H9 (cell line): ENCODE measurements at regions not wholly inside any gene's neighbourhood (a gene's known extent, or its start where the extent isn't known, plus 50 kb on each side); places are given as distances from the start of the nearest gene placed in this dataset.

Experiments used
- DNase-seq: peaks from one replicate; pipeline ENCODE4 v3.0.0-alpha.2; 2017
- H2AFZ ChIP-seq: one replicate; pipeline ENCODE4 v1.6.1; 2013; ENCODE audit warnings: mild to moderate bottlenecking, low read length, control low read depth, moderate library complexity
- H2AK5ac ChIP-seq: 2 replicates; pipeline ENCODE4 v1.6.1; 2013; ENCODE audit warnings: low read length, control low read depth, mixed read lengths; ENCODE audit not compliant: insufficient read length
- H2BK120ac ChIP-seq: one replicate; pipeline ENCODE4 v1.6.1; 2013; ENCODE audit warnings: low read depth, mild to moderate bottlenecking, low read length, control low read depth, inconsistent platforms; ENCODE audit not compliant: poor library complexity, severe bottlenecking
- H2BK12ac ChIP-seq: 2 replicates; pipeline ENCODE4 v1.6.1; 2013; ENCODE audit warnings: low read length, control low read depth, mixed read lengths, low read depth; ENCODE audit not compliant: insufficient read length
- H2BK15ac ChIP-seq: 2 replicates; pipeline ENCODE4 v1.6.1; 2013; ENCODE audit warnings: low read depth, low read length, control low read depth
- H2BK20ac ChIP-seq: one replicate; pipeline ENCODE4 v1.6.1; 2013; ENCODE audit warnings: low read depth, mild to moderate bottlenecking, low read length, control low read depth, inconsistent platforms; ENCODE audit not compliant: poor library complexity, severe bottlenecking
- H2BK5ac ChIP-seq: 2 replicates; pipeline ENCODE4 v1.6.1; 2013; ENCODE audit warnings: low read length, control low read depth, mixed read lengths; ENCODE audit not compliant: insufficient read length
- H3K14ac ChIP-seq: 2 replicates; pipeline ENCODE4 v1.6.1; 2013; ENCODE audit warnings: low read length, control low read depth; ENCODE audit not compliant: insufficient read depth
- H3K18ac ChIP-seq: 2 replicates; pipeline ENCODE4 v1.6.1; 2013; ENCODE audit warnings: low read depth, mild to moderate bottlenecking, mixed read lengths, low read length, control low read depth; ENCODE audit not compliant: insufficient read length
- H3K23ac ChIP-seq: 2 replicates; pipeline ENCODE4 v1.6.1; 2013; ENCODE audit warnings: low read length, control low read depth, mixed read lengths, low read depth; ENCODE audit not compliant: insufficient read length
- H3K23me2 ChIP-seq: 2 replicates; pipeline ENCODE4 v1.6.1; 2013; ENCODE audit warnings: low read depth, mild to moderate bottlenecking, mixed read lengths, low read length, control low read depth; ENCODE audit not compliant: insufficient read length, poor library complexity, severe bottlenecking
- H3K27ac ChIP-seq: 2 replicates; pipeline ENCODE4 v1.5.1; 2013; ENCODE audit warnings: low read length, control low read depth, mixed read lengths, low read depth; ENCODE audit not compliant: insufficient read length
- H3K27me3 ChIP-seq: 2 replicates; pipeline ENCODE4 v1.6.1; 2013; ENCODE audit warnings: low read length, control low read depth, inconsistent platforms; ENCODE audit not compliant: insufficient read depth
- H3K4ac ChIP-seq: 2 replicates; pipeline ENCODE4 v1.6.1; 2013; ENCODE audit warnings: low read depth, mild to moderate bottlenecking, control low read depth, inconsistent platforms, low read length, moderate library complexity
- H3K4me1 ChIP-seq: 2 replicates; pipeline ENCODE4 v1.6.1; 2013; ENCODE audit warnings: low read length, control low read depth, inconsistent platforms; ENCODE audit not compliant: insufficient read depth
- H3K4me2 ChIP-seq: 2 replicates; pipeline ENCODE4 v1.6.1; 2013; ENCODE audit warnings: low read length, control low read depth, mixed read lengths; ENCODE audit not compliant: insufficient read length, insufficient read depth
- H3K56ac ChIP-seq: 2 replicates; pipeline ENCODE4 v1.6.1; 2013; ENCODE audit warnings: low read depth, mild to moderate bottlenecking, mixed read lengths, low read length, control low read depth; ENCODE audit not compliant: insufficient read length
- H3K79me1 ChIP-seq: 2 replicates; pipeline ENCODE4 v1.6.1; 2013; ENCODE audit warnings: low read depth, mild to moderate bottlenecking, moderate library complexity, low read length, control low read depth, inconsistent platforms; ENCODE audit not compliant: insufficient read depth, poor library complexity, severe bottlenecking
- H3K79me2 ChIP-seq: 2 replicates; pipeline ENCODE4 v1.6.1; 2013; ENCODE audit warnings: low read length, control low read depth, inconsistent platforms; ENCODE audit not compliant: insufficient read depth
- H3K9ac ChIP-seq: 2 replicates; pipeline ENCODE4 v1.6.1; 2013; ENCODE audit warnings: low read length, control low read depth, mixed read lengths; ENCODE audit not compliant: insufficient read length; ENCODE audit errors: extremely low read depth
- H3K9me3 ChIP-seq: one replicate; pipeline ENCODE4 v1.6.1; 2013; ENCODE audit warnings: low read depth, low read length, inconsistent platforms; ENCODE audit not compliant: control insufficient read depth
- H3T11ph ChIP-seq: one replicate; pipeline ENCODE4 v1.6.1; 2013; ENCODE audit warnings: mild to moderate bottlenecking, low read length, control low read depth, inconsistent platforms
- H4K20me1 ChIP-seq: one replicate; pipeline ENCODE4 v1.6.1; 2013; ENCODE audit not compliant: control insufficient read depth, insufficient read length, insufficient read depth
- H4K5ac ChIP-seq: 2 replicates; pipeline ENCODE4 v1.6.1; 2013; ENCODE audit warnings: low read depth, mild to moderate bottlenecking, mixed read lengths, low read length, control low read depth; ENCODE audit not compliant: insufficient read length
- H4K8ac ChIP-seq: replicated peaks from 2 replicates; pipeline ENCODE4 v1.6.1; 2013; ENCODE audit warnings: low read length, control low read depth, mixed read lengths, low read depth; ENCODE audit not compliant: insufficient read length
- H4K91ac ChIP-seq: 2 replicates; pipeline ENCODE4 v1.6.1; 2013; ENCODE audit warnings: low read depth, mild to moderate bottlenecking, moderate library complexity, mixed read lengths, low read length, control low read depth; ENCODE audit not compliant: insufficient read length
- H3K27ac Mint-ChIP-seq, 3 experiments: 2 replicates in 2 of 3; 3 replicates in 1 of 3; pipeline ENCODE4 v1.8.0; 2020 to 2021; ENCODE audit warnings: mixed read lengths in 3 of 3, mild to moderate bottlenecking in 1 of 3, moderate library complexity in 1 of 3
- H3K27me3 Mint-ChIP-seq: 2 replicates; pipeline ENCODE4 v1.8.0; 2021; ENCODE audit warnings: low read depth, mild to moderate bottlenecking, moderate library complexity, mixed read lengths
- H3K36me3 Mint-ChIP-seq, 3 experiments: 2 replicates in 2 of 3; 3 replicates in 1 of 3; pipeline ENCODE4 v1.8.0; 2020 to 2021; ENCODE audit warnings: low read depth in 3 of 3, mixed read lengths in 3 of 3; ENCODE audit not compliant: insufficient read depth in 1 of 3
- H3K4me1 Mint-ChIP-seq, 2 experiments: 2 replicates each; pipeline ENCODE4 v1.8.0; 2020; ENCODE audit warnings: mixed read lengths in 2 of 2
- H3K4me3 Mint-ChIP-seq, 2 experiments: 2 replicates in 1 of 2; 3 replicates in 1 of 2; pipeline ENCODE4 v1.8.0; 2020 to 2021; ENCODE audit warnings: mild to moderate bottlenecking in 2 of 2, mixed read lengths in 2 of 2, moderate library complexity in 1 of 2
- H3K9me3 Mint-ChIP-seq, 2 experiments: 2 replicates in 1 of 2; 3 replicates in 1 of 2; pipeline ENCODE4 v1.8.0; 2020; ENCODE audit warnings: mild to moderate bottlenecking in 2 of 2, mixed read lengths in 2 of 2, moderate library complexity in 1 of 2
- WGBS: extraction: QIAGEN DNeasy Blood & Tissue Kit; methylation state at CpG from one replicate; pipeline ENCODE4 v1.1.7; 2013; ENCODE audit warnings: missing lambda C conversion rate, low lambda C conversion rate, mixed read lengths; ENCODE audit not compliant: insufficient read length; ENCODE audit errors: extremely low coverage; 5-methylcytosine and 5-hydroxymethylcytosine counted together
- TF ChIP-seq, protein P1 (sequence below): fragments of 200-600 bp; sonication (generic); conservative IDR thresholded peaks from 3 replicates; pipeline ENCODE4 v1.8.0; 2021; ENCODE audit warnings: antibody characterized with exemption, mild to moderate bottlenecking

DNA sequence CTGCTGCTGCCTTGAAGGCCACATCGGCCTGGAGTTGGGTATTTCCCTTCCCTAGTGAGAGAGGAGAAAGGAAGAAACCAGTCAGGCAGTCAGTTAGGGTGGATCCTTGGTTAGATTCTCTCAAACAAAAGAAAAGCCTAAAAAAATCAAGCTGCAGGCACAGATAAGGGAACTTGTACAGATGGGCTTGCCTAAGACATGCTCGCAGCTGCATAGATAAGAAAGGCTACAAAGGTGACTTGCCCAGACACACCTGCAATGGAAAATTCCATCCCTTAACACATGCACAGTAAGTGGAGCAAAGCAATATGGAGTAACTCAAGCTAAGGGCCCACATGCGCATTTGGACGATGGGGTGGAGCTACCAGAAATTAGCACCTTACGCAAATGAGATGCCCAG is 199.7 kb upstream of the ARPP21 start:
- H3K27ac ChIP-seq, result no peak overlapping the region

More for the DNA sequence above, 199.7 kb upstream of the ARPP21 start:
- Histone ChIP-seq H3K14ac (no peak overlapping the region), H3K56ac (no peak overlapping the region), H2BK12ac (no peak overlapping the region), H4K91ac (no peak overlapping the region), H4K20me1 (no peaks in the 10 kb centered on the region), H3K23ac (no peak overlapping the region), H3K4ac (no peak overlapping the region), H2BK120ac (no peak overlapping the region), H3K79me1 (no peaks in the 10 kb centered on the region), H3K4me1 (no peaks in the 10 kb centered on the region), H3T11ph (no peak overlapping the region), H3K9ac (no peak overlapping the region), H3K9me3 (no peaks in the 10 kb centered on the region), H3K4me2 (no peak overlapping the region), H2BK15ac (no peak overlapping the region), H3K79me2 (no peaks in the 10 kb centered on the region), H2AFZ (no peak overlapping the region), H4K8ac (no peak overlapping the region), H2BK20ac (no peak overlapping the region), H3K18ac (no peak overlapping the region), H2AK5ac (no peak overlapping the region), H3K23me2 (no peaks in the 10 kb centered on the region), H4K5ac (no peak overlapping the region), H3K27me3 (no peaks in the 10 kb centered on the region), H2BK5ac (no peak overlapping the region)
- Mint-ChIP-seq H3K4me3 (no peak overlapping the region), H3K9me3 (peaks cover 0 to 2% of the 10 kb centered on the region in 2 experiments; a peak in 2 of 5 replicates), H3K27me3 (no peaks in the 10 kb centered on the region), H3K36me3 (peaks cover 0 to 4% (median 0%) of the 10 kb centered on the region in 3 experiments; a peak in 2 of 7 replicates), H3K4me1 (peaks cover 19 to 24% of the 10 kb centered on the region in 2 experiments; a peak in 3 of 4 replicates), H3K27ac (no peak overlapping the region)
- no peak for DNase-seq
- WGBS, result no CpG with 5 or more reads among the region's 5 CpGs
- TF ChIP-seq, protein P1, sequence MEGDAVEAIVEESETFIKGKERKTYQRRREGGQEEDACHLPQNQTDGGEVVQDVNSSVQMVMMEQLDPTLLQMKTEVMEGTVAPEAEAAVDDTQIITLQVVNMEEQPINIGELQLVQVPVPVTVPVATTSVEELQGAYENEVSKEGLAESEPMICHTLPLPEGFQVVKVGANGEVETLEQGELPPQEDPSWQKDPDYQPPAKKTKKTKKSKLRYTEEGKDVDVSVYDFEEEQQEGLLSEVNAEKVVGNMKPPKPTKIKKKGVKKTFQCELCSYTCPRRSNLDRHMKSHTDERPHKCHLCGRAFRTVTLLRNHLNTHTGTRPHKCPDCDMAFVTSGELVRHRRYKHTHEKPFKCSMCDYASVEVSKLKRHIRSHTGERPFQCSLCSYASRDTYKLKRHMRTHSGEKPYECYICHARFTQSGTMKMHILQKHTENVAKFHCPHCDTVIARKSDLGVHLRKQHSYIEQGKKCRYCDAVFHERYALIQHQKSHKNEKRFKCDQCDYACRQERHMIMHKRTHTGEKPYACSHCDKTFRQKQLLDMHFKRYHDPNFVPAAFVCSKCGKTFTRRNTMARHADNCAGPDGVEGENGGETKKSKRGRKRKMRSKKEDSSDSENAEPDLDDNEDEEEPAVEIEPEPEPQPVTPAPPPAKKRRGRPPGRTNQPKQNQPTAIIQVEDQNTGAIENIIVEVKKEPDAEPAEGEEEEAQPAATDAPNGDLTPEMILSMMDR, result no peak
